Upper lobe of left lung (tissue), 4 donors: ENCODE measurements at regions not wholly inside any gene's neighbourhood (a gene's known extent, or its start where the extent isn't known, plus 50 kb on each side); places are given as distances from the start of the nearest gene placed in this dataset.

Source experiments
- EP300 ChIP-seq, 4 donors: sonication (generic); formaldehyde crosslinking; IDR thresholded peaks; one replicate each; pipeline ENCODE4 v1.5.1; 2017; ENCODE audit warnings: antibody characterized with exemption in 4 of 4, control low read depth in 2 of 4
- POLR2A ChIP-seq, 4 donors: fragments of 450-650 bp; IDR thresholded peaks; one replicate each; pipeline ENCODE4 v1.5.1; 2016 to 2017; ENCODE audit warnings: antibody characterized with exemption in 4 of 4, mild to moderate bottlenecking in 2 of 4
- POLR2AphosphoS5 ChIP-seq, 2 donors: sonication (generic); formaldehyde crosslinking; IDR thresholded peaks; one replicate each; pipeline ENCODE4 v1.5.1; 2017; ENCODE audit warnings: antibody characterized with exemption in 2 of 2
- TF ChIP-seq, protein P1 (sequence below), 6 experiments: fragments of 450-650 bp in 4 of 6; fragments of 200-600 bp in 2 of 6; sonication (generic) in 2 of 6; IDR thresholded peaks; one replicate each; pipeline ENCODE4 v1.5.1; 2016 to 2019; ENCODE audit warnings: antibody characterized with exemption in 6 of 6

DNA sequence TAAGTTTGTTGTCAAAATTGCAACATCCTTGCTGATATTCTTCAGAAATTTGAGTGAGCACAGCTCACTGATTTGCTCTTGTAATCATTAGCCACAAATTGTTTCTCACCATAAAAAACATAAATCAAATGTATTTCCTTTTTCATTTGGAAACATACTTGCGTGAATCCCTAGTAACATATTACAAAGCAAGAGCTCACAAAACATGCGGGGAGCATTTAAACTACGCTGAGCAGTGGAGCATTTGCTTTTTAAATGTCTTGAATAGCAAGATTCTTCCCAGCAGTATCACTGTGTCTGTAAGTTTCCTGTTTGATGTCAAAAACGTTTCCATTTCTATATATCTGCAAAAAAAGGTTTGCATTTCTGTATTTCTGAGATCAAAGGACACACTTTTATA is 788.3 kb upstream of the SALL3 start:
- TF ChIP-seq, protein P1, sequence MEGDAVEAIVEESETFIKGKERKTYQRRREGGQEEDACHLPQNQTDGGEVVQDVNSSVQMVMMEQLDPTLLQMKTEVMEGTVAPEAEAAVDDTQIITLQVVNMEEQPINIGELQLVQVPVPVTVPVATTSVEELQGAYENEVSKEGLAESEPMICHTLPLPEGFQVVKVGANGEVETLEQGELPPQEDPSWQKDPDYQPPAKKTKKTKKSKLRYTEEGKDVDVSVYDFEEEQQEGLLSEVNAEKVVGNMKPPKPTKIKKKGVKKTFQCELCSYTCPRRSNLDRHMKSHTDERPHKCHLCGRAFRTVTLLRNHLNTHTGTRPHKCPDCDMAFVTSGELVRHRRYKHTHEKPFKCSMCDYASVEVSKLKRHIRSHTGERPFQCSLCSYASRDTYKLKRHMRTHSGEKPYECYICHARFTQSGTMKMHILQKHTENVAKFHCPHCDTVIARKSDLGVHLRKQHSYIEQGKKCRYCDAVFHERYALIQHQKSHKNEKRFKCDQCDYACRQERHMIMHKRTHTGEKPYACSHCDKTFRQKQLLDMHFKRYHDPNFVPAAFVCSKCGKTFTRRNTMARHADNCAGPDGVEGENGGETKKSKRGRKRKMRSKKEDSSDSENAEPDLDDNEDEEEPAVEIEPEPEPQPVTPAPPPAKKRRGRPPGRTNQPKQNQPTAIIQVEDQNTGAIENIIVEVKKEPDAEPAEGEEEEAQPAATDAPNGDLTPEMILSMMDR (IDR thresholded peaks at IDR 0.05), result no peak
- TF ChIP-seq POLR2A (IDR thresholded peaks at IDR 0.05) (no peak), EP300 (IDR thresholded peaks at IDR 0.05) (no peak), POLR2AphosphoS5 (IDR thresholded peaks at IDR 0.05) (no peak)
